ENCODE measurements at regions not wholly inside any gene's neighbourhood (a gene's known extent, or its start where the extent isn't known, plus 50 kb on each side); places are given as distances from the start of the nearest gene placed in this dataset.

DNA sequence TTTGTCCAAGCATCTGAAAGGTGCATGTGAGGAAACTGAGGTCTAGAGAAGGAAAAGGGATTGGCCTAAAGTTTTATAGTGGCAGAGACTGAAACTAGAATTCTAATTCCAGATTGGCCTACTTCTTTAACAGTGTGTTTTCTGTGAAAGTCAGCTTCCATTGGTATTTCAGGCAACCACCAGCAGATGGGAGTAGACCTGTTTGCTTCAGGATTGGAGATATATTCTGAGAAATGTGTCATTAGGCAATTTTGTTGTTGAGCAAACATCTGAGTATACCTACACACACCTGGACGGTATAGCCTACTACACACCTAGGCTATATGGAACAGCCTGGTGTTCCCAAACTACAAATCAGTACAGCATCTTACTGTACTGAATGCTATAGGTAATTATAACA is 207.3 kb upstream of the RADX start:
- TF ChIP-seq, protein P1, sequence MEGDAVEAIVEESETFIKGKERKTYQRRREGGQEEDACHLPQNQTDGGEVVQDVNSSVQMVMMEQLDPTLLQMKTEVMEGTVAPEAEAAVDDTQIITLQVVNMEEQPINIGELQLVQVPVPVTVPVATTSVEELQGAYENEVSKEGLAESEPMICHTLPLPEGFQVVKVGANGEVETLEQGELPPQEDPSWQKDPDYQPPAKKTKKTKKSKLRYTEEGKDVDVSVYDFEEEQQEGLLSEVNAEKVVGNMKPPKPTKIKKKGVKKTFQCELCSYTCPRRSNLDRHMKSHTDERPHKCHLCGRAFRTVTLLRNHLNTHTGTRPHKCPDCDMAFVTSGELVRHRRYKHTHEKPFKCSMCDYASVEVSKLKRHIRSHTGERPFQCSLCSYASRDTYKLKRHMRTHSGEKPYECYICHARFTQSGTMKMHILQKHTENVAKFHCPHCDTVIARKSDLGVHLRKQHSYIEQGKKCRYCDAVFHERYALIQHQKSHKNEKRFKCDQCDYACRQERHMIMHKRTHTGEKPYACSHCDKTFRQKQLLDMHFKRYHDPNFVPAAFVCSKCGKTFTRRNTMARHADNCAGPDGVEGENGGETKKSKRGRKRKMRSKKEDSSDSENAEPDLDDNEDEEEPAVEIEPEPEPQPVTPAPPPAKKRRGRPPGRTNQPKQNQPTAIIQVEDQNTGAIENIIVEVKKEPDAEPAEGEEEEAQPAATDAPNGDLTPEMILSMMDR (conservative IDR thresholded peaks at IDR 0.05; ENCODE audit: low read depth, low read length): peak; percentile 55
- DNase-seq (ENCODE audit: low read depth): no peak
- H3K4me3 ChIP-seq (ENCODE audit: low read depth, low read length): no peak overlapping the region

DNA sequence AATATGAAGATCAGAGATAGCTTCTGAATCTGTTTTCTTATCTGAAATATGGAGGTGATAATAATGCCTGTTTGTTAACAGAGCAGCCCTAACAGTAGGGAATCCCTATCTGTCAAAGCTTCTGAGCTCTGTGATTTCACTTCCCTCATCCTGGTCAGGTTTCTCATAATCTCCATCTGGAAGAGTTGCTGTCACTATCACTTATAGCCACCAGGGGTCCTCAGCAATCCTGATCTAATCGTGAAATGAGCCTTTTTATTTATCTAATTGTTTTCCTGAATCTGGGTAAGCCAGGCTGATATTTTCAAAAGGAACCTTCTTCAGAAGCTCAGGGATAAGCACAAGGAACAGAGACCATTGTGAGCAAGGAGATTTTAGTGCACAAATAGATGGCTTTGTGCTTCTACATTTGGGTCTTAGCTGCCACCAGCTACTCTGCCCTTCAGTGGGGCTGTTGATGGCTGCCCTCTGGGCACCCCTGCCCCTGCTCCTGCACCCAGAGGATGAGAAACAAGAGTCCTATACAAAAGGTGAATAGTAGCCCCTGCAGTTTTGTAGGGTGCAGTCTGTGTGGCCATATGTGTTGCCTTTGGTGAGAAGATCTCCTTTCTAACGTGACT is 196.4 kb upstream of the RADX start:
- no peak for DNase-seq (ENCODE audit: low read depth)
- no peak overlapping the region for H3K4me3 ChIP-seq (ENCODE audit: low read depth, low read length)
- TF ChIP-seq, protein P1 (conservative IDR thresholded peaks at IDR 0.05; ENCODE audit: low read depth, low read length): peak; percentile 63

DNA sequence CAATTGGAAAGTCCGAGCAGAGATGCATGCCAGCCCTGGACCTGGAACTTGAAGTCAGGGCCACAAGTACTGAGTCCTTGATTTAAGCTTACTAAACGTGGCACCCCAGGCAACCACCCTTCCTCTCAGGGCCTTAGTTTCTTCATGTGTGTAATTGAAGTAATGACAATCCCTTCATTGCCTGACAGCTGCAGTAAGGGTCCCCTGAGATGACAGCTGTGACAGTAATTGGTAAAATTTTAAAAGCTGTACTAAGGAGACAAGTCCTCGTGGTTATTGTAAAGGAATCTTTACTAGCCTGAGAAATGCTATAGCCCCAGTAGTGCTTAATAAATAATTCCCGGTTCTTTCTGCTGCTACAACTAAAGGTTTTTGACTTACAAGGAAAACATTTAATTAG is 175.1 kb upstream of the RADX start:
- no peak overlapping the region for H3K4me3 ChIP-seq (ENCODE audit: low read depth, low read length)
- DNase-seq (ENCODE audit: low read depth): no peak

DNA sequence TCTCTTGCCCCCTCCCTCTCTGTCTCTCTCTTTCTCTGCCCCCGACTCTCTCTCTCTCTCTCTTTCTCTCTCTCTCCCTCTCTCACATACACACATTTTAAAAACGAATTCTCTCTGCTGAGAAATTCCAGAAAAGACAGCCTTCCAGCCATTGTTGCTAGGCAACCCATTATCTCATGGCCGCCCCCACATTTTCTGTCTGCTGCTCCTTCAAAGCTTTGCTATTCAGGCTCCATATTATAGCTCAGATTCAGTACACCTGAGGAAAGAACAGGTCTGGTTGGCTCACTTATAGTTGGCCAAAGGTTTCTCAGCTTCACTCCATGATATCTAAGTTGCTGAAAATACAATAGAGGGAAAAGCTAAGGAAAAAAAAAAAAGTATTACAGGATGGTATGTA is 174.4 kb upstream of the RADX start:
- no peak for DNase-seq (ENCODE audit: low read depth)
- no peak overlapping the region for H3K4me3 ChIP-seq (ENCODE audit: low read depth, low read length)
- TF ChIP-seq, protein P1 (conservative IDR thresholded peaks at IDR 0.05; ENCODE audit: low read depth, low read length): no peak

More for the DNA sequence above, 175.1 kb upstream of the RADX start:
- TF ChIP-seq, protein P1 (conservative IDR thresholded peaks at IDR 0.05; ENCODE audit: low read depth, low read length): no peak

DNA sequence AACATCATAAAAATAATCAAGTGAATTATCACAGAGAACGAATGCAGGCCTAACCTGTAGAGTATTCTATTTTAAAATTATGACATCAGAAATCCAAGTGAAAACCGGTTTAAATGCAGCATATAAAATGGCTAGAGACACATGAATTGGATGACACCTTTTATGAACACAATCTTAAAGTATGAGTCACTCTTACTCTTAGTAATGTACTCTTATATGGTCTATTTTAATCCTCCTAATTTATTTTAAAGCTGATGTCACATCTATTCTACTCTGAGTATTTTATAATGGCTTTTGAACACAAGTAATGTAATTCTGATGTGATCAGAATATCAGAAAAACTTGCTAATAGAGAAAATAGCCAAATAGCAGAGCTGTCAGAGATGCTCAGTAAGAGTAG is 161.4 kb upstream of the RADX start:
- no peak overlapping the region for H3K4me3 ChIP-seq (ENCODE audit: low read depth, low read length)
- TF ChIP-seq, protein P1 (conservative IDR thresholded peaks at IDR 0.05; ENCODE audit: low read depth, low read length): no peak
- DNase-seq (ENCODE audit: low read depth): no peak

DNA sequence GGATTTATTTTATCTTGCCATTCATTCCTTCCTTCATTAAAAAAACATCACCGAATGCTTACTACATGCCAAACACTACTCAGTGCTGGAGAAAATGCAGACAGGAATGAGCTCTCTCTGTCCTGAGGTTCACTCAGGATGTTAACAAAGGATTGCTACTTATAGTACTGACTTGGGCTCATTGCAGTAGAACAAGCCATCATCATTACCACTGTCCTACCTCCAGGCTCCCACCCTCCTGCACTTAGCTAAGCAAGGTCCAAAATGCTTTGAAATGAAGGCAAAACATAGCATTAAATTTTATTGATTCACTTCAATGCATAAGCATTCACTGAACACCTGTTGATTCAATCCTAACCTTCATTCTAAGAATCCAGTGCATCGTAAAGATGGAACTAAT is 159.8 kb upstream of the RADX start:
- TF ChIP-seq, protein P1 (conservative IDR thresholded peaks at IDR 0.05; ENCODE audit: low read depth, low read length): no peak
- no peak overlapping the region for H3K4me3 ChIP-seq (ENCODE audit: low read depth, low read length)
- no peak for DNase-seq (ENCODE audit: low read depth)

DNA sequence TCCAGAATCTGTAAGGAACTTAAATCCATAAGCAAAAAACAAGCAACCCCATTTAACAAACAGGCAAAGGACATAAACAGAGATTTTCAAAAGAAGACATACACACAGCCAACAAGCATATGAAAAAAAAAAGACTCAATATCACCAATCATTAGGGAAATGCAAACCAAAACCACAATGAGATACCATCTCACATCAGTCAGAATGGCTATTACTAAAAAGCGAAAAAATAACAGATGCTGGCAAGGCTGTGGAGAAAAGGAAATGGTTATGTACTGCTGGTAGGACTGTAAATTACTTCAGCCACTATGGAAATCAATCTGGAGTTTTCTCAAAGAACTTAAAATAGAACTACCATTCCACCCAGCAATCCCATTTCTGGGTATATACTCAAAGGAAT is 156.8 kb upstream of the RADX start:
- no peak overlapping the region for H3K4me3 ChIP-seq (ENCODE audit: low read depth, low read length)
- TF ChIP-seq, protein P1 (conservative IDR thresholded peaks at IDR 0.05; ENCODE audit: low read depth, low read length): no peak
- DNase-seq (ENCODE audit: low read depth): no peak

Data from epithelial cell of proximal tubule (primary cell).